DND-41 (cell line): ENCODE measurements at regions not wholly inside any gene's neighbourhood (a gene's known extent, or its start where the extent isn't known, plus 50 kb on each side); places are given as distances from the start of the nearest gene placed in this dataset.

Experiments
- ATAC-seq: fragments of 200-7000 bp; cut with Tn5 transposase; 3 replicates; pipeline ENCODE4 v1.9.1; 2021; ENCODE audit warnings: low read depth; ENCODE audit not compliant: insufficient read depth
- DNase-seq: peaks from one replicate; pipeline ENCODE4 v3.0.0-alpha.2; 2020
- H2AFZ ChIP-seq: 2 replicates; pipeline ENCODE4 v1.6.0; 2012; ENCODE audit warnings: low read depth, low read length
- H3K27ac ChIP-seq: 2 replicates; pipeline ENCODE4 v1.5.1; 2012; ENCODE audit warnings: low read length, inconsistent platforms
- H3K27me3 ChIP-seq: fragments of 200-600 bp; sonication (generic); 2 replicates; pipeline ENCODE4 v1.6.0; 2012; ENCODE audit warnings: low read length, mild to moderate bottlenecking, inconsistent platforms; ENCODE audit not compliant: insufficient read depth, poor library complexity
- H3K36me3 ChIP-seq: 2 replicates; pipeline ENCODE4 v1.5.1; 2012; ENCODE audit warnings: low read length, inconsistent platforms; ENCODE audit not compliant: insufficient read depth
- H3K4me1 ChIP-seq: 2 replicates; pipeline ENCODE4 v1.5.1; 2012; ENCODE audit warnings: mild to moderate bottlenecking, low read length; ENCODE audit not compliant: insufficient read depth
- H3K4me2 ChIP-seq: 2 replicates; pipeline ENCODE4 v1.6.0; 2012; ENCODE audit warnings: mild to moderate bottlenecking, moderate library complexity, low read length, inconsistent platforms; ENCODE audit not compliant: insufficient read depth
- H3K4me3 ChIP-seq, 2 experiments: fragments of 200-600 bp in 1 of 2; shearing (Covaris generic) in 1 of 2; 2 replicates each; pipeline ENCODE4 v1.5.1; 2012 to 2016; ENCODE audit warnings: inconsistent platforms in 2 of 2, low read length in 2 of 2, mild to moderate bottlenecking in 2 of 2, low read depth in 1 of 2, moderate library complexity in 1 of 2
- H3K79me2 ChIP-seq: 2 replicates; pipeline ENCODE4 v1.6.0; 2012; ENCODE audit warnings: low read length, inconsistent platforms; ENCODE audit not compliant: insufficient read depth
- H3K9ac ChIP-seq: 2 replicates; pipeline ENCODE4 v1.6.0; 2012; ENCODE audit warnings: low read depth, mild to moderate bottlenecking, inconsistent platforms, low read length, moderate library complexity
- H3K9me3 ChIP-seq: 2 replicates; pipeline ENCODE4 v1.5.1; 2012; ENCODE audit warnings: low read length, moderate library complexity, mild to moderate bottlenecking, inconsistent platforms; ENCODE audit not compliant: insufficient read depth, severe bottlenecking
- H4K20me1 ChIP-seq: 2 replicates; pipeline ENCODE4 v1.6.0; 2012; ENCODE audit warnings: low read length; ENCODE audit not compliant: insufficient read depth
- CTCF ChIP-seq: IDR thresholded peaks from 2 replicates; pipeline ENCODE4 v1.5.1; 2012; ENCODE audit warnings: borderline replicate concordance, low read length, moderate library complexity, mild to moderate bottlenecking; ENCODE audit not compliant: poor library complexity, severe bottlenecking; ENCODE audit errors: extremely low read depth
- EZH2 ChIP-seq: IDR thresholded peaks from 3 replicates; pipeline ENCODE4 v1.6.1; 2012; ENCODE audit warnings: borderline replicate concordance, low read depth, mild to moderate bottlenecking, moderate library complexity, low read length, inconsistent platforms; ENCODE audit not compliant: severe bottlenecking

DNA sequence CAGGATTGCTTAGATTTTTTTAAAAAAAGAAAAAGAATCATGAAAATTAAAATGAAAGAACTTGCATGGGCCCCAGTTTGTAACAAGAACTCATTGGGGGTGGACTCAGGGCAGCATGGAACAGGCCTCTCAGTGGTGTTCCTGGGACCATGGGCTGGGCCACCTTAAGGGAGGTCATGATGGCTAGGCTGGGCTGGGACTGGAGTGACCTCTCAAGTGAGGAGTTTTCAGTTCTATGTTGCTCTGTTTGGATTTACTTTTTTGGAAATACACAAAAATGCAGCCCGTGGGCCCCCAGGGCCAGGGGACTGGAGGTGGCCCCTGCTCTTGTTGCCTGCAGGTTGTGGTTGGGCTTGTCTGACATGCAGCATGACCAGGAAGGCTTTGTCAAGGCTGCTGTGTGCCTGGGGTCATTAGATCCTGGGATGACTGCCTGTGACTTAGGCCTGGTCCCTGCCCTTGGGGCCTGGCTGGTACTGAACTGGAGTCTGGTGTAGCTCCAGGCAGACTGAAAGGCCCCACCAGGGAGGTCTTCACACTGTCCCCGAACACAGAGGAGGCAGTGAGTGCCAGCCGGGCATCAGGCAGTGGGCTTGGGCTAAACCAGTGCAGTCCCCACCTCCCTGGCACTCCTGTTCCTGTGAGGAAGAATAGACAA is 115.6 kb downstream of the GLI2 start:
- Histone ChIP-seq H4K20me1 (no peaks in the 10 kb centered on the region), H3K4me3 (no peak overlapping the region), H3K4me1 (no peaks in the 10 kb centered on the region), H2AFZ (no peak overlapping the region), H3K27ac (no peak overlapping the region), H3K27me3 (peaks cover 3% of the 10 kb centered on the region), H3K79me2 (no peaks in the 10 kb centered on the region), H3K9me3 (no peaks in the 10 kb centered on the region), H3K36me3 (no peaks in the 10 kb centered on the region), H3K4me2 (no peak overlapping the region), H3K9ac (no peak overlapping the region)
- DNase-seq (no peak), ATAC-seq (no peak)
- TF ChIP-seq EZH2 (no peak), CTCF (no peak)

DNA sequence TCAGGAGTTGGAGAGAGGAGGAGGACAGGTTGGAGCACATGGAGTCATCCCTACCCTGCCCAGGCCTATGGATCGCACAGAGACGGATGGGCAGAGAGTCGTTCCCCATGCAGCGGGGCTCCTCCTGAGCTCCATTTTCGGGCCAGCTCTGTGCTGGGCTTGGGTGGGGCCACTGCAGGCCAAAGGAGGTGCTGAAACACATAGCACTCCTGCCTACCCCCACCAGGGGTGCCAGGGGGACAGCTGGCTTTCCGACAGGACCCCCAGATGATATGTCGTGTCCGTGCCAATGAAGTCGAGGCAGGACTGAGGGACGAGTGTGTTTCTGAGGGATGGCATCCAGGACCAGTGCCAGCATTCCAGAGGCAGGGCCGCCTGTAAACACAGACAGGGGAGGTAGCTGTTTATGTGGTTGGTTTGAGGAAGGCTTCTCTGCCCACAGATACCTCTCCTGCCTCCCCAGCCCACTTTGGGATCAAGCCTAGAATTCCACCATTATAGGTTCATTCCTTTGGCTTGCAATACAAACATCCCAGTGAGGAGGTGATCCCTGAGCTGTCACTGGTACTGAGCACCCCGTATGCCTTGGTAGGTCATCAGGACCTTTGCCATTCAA is 116.6 kb downstream of the GLI2 start:
- H3K27me3 ChIP-seq, result peaks cover 3% of the 10 kb centered on the region
- H3K79me2 ChIP-seq, result no peaks in the 10 kb centered on the region
- no peak overlapping the region for H3K4me2 ChIP-seq
- H3K27ac ChIP-seq, result no peak overlapping the region
- no peak overlapping the region for H2AFZ ChIP-seq
- no peaks in the 10 kb centered on the region for H4K20me1 ChIP-seq
- H3K9me3 ChIP-seq, result no peaks in the 10 kb centered on the region
- H3K4me3 ChIP-seq, result no peak overlapping the region
- H3K36me3 ChIP-seq, result no peaks in the 10 kb centered on the region
- H3K9ac ChIP-seq, result no peak overlapping the region
- no peaks in the 10 kb centered on the region for H3K4me1 ChIP-seq
- ATAC-seq, result no peak
- TF ChIP-seq CTCF, result no peak
- TF ChIP-seq EZH2, result no peak
- no peak for DNase-seq

DNA sequence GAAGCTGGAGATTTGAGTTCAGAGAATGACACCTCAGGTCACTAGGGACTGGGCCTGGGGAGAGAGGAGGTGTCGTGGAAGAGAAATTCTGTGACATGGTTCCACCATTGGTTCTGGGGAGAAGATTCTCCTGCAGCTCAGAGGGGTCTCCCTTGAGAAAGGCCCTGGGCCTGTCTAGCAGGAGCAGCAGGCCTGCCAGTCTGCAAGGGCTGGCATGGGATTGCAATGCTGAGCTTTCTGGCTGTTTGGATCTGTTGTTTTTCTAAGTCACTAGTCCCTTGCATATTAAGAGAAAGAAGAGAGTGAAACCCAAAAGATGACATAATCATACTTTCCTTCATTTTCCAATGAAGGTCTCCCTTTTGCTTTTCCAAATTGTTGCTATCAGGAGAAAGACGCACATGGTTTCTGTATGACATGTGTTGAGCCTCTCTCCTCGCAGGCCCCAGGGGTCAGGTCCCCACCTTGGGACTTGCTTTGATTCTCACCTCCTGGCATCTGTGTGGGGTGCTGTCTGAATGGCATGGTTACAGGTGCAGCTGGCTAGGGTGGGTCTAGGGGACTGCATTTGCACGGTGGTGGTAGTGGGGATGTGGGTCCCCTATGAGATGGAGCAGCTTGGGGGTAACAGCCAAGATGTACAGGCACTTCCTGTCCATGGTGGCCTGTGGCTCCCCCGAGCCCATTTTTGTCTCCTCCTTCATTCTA is 117.8 kb downstream of the GLI2 start:
- no peak overlapping the region for H3K9ac ChIP-seq
- no peak for TF ChIP-seq CTCF
- ATAC-seq (no peak), DNase-seq (no peak)
- H3K9me3 ChIP-seq, result no peaks in the 10 kb centered on the region
- no peak overlapping the region for H3K4me3 ChIP-seq
- no peaks in the 10 kb centered on the region for H3K4me1 ChIP-seq
- H3K27ac ChIP-seq, result no peak overlapping the region
- H3K4me2 ChIP-seq, result no peak overlapping the region
- no peaks in the 10 kb centered on the region for H3K79me2 ChIP-seq
- H3K36me3 ChIP-seq, result no peaks in the 10 kb centered on the region
- H4K20me1 ChIP-seq, result no peaks in the 10 kb centered on the region
- peaks cover 3% of the 10 kb centered on the region for H3K27me3 ChIP-seq
- H2AFZ ChIP-seq, result no peak overlapping the region
